ENCODE measurements at regions not wholly inside any gene's neighbourhood (a gene's known extent, or its start where the extent isn't known, plus 50 kb on each side); places are given as distances from the start of the nearest gene placed in this dataset.
"Not testable (repeated sequence)": the region's sequence is repeated elsewhere in the genome, so short reads cannot be mapped to it uniquely, and the experiment has no call there.

GRCh38 chr11:35046681-35047080 lies 92.3 kb upstream of the CD44 start:
- no peak for DNase-seq

- DNase-seq = no peak
Measured at GRCh38 chr11:35047179-35047578, 91.8 kb upstream of the CD44 start.

- no peak for DNase-seq
Measured at GRCh38 chr11:35047769-35048168, 91.2 kb upstream of the CD44 start.

- not testable (repeated sequence) for DNase-seq
Measured at GRCh38 chr11:35048346-35048745, 90.6 kb upstream of the CD44 start.

GRCh38 chr11:35049859-35050531 lies 89.0 kb upstream of the CD44 start:
- DNase-seq = no peak

- no peak for DNase-seq
Measured at GRCh38 chr11:35050541-35050995, 88.4 kb upstream of the CD44 start.

GRCh38 chr11:35056391-35057093 lies 82.4 kb upstream of the CD44 start:
- no peak for DNase-seq

- DNase-seq = no peak
Measured at GRCh38 chr11:35057926-35058668, 80.9 kb upstream of the CD44 start.

GRCh38 chr11:35058669-35059434 lies 80.1 kb upstream of the CD44 start:
- no peak for DNase-seq

GRCh38 chr11:35061516-35062440 lies 77.2 kb upstream of the CD44 start:
- DNase-seq = no peak

- DNase-seq = no peak
Measured at GRCh38 chr11:35063488-35063931, 75.5 kb upstream of the CD44 start.

GRCh38 chr11:35064114-35064800 lies 74.7 kb upstream of the CD44 start:
- no peak for DNase-seq

- no peak for DNase-seq
Measured at GRCh38 chr11:35065566-35065965, 73.4 kb upstream of the CD44 start.

- no peak for DNase-seq
Measured at GRCh38 chr11:35066030-35066429, 72.9 kb upstream of the CD44 start.

- DNase-seq = peak; percentile 46
Measured at GRCh38 chr11:35066783-35067423, 72.1 kb upstream of the CD44 start.

GRCh38 chr11:35071722-35072121 lies 67.2 kb upstream of the CD44 start:
- no peak for DNase-seq

- no peak for DNase-seq
Measured at GRCh38 chr11:35073691-35074419, 65.1 kb upstream of the CD44 start.

GRCh38 chr11:35076201-35077100 lies 62.5 kb upstream of the CD44 start:
- no peak for DNase-seq

Data from stimulated activated CD4-positive, alpha-beta T cell treated with anti-CD3 and anti-CD28 coated beads, Interleukin-1b, Interleukin-23, amount 100 ng/mL, for 48 hours (primary cell).